ENCODE measurements at regions not wholly inside any gene's neighbourhood (a gene's known extent, or its start where the extent isn't known, plus 50 kb on each side); places are given as distances from the start of the nearest gene placed in this dataset.
A peak's percentile ranks its signal among the peaks of the same experiment; 100 is the strongest.
"Not testable (repeated sequence)": the region's sequence is repeated elsewhere in the genome, so short reads cannot be mapped to it uniquely, and the experiment has no call there.

GRCh38 chr3:140856905-140857304 lies 84.7 kb upstream of the SLC25A36 start:
- in situ Hi-C loops (cut with MboI; ENCODE audit: low pct_unique_long_range_greater_than_20kb in 2 of 9, low sequenced_read_pairs in 9 of 9, unreplicated experiment in 9 of 9): loop anchor here in 2 of 9 experiments (25.0 kb wide), 2 partner anchors 920 to 1420 kb away; partner anchors contain the start of gene CLSTN2 (in 2 of the 2)
- peak overlapping the region in 1 of 2 donors; percentile 28 for H3K27ac ChIP-seq
- peak in 5 of 8 experiments; percentile 53 to 96 (median 65) for ATAC-seq (replicated peaks in 6 of 8)
- H3K4me3 ChIP-seq: no peak overlapping the region
- peaks cover 0 to 4% of the 10 kb centered on the region in 2 donors for H3K4me1 ChIP-seq (replicated peaks in 1 of 2)
- whole genome bisulfite sequencing, 10 experiments: 40 to 100% (median 56%) methylated on average over 1 of the region's 1 CpG; no CpG with 5 or more reads in 7 of the 10 experiments

GRCh38 chr3:140857993-140858392 lies 83.6 kb upstream of the SLC25A36 start:
- 20 to 100% (median 82%) methylated on average over 2 of the region's 2 CpGs for WGBS, 10 experiments
- peaks cover 0 to 4% of the 10 kb centered on the region in 2 donors for H3K4me1 ChIP-seq (replicated peaks in 1 of 2)
- H3K27ac ChIP-seq: no peak overlapping the region
- peak in 1 of 8 experiments; percentile 22 for ATAC-seq (replicated peaks in 6 of 8)
- in situ Hi-C loops (cut with MboI; ENCODE audit: low pct_unique_long_range_greater_than_20kb in 2 of 9, low sequenced_read_pairs in 9 of 9, unreplicated experiment in 9 of 9): loop anchor here in 2 of 9 experiments (25.0 kb wide), 2 partner anchors 921 to 1421 kb away; partner anchors contain the start of gene CLSTN2 (in 2 of the 2)
- no peak overlapping the region for H3K4me3 ChIP-seq

DNA sequence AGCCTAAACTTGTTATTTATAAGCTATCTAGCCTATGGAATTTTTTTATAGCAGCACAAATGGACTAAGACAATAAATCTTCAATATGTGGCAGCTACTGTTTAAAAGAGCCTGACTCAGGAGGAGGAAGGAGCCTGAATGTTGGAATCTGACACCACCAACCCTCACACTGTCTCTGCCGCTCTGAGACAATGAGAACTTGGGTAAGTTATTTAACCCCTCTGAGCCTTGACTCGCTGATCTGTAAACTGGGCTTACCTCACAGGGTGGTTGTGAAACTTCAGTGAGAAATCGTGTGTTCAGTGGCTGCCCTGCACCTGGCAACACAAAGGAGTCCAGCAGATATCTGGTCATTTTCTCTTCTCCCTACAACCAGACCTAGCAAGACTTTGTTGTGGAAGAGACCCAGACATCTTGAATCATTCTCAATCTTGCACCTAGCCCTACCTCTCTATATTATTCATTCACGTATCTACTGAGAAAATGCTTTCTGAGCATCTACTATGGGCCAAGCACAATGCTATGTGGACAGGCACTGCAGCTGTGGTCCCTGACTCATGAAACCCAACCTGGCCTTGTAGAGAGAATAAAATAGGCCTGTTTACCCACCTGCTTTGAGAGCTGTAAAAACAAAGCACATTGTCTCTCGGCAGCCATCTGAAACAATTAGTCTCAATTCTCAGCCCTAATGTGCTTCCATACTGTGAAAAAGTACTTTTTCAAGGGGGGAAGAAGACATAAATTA lies 81.9 kb upstream of the SLC25A36 start:
- in situ Hi-C loops (cut with MboI; ENCODE audit: low pct_unique_long_range_greater_than_20kb in 2 of 9, low sequenced_read_pairs in 9 of 9, unreplicated experiment in 9 of 9): loop anchor here in 2 of 9 experiments (25.0 kb wide), 2 partner anchors 922 to 1422 kb away; partner anchors contain the start of gene CLSTN2 (in 2 of the 2)
- H3K4me3 ChIP-seq: no peak overlapping the region
- peaks cover 0 to 4% of the 10 kb centered on the region in 2 donors for H3K4me1 ChIP-seq (replicated peaks in 1 of 2)
- no peak for ATAC-seq (replicated peaks in 6 of 8)
- H3K27ac ChIP-seq: no peak overlapping the region
- WGBS, 10 experiments: 8 to 80% (median 59%) methylated on average over 1 to 5 of the region's 5 CpGs; no CpG with 5 or more reads in 1 of the 10 experiments

DNA sequence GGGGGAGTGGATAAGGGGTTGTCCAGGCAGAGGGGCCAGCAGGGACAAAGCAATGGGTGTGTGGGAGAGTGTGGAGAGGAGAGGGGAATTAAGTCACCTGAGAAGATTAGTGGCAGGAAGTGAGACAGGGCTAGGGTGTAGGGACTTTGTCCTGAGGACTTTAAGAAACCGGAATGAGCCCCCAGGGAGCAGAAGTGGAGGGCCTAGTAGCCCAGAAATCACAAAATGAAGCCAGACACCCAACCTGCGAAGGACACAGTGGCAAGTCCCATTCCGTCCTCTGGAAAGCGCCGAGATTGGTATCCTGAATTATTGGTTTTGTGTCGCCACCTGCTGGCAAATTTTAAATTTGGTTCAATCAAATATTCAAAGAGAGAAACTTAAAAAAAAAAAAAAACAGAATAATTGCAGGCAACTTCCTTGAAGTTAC lies 78.0 kb upstream of the SLC25A36 start:
- ATAC-seq (replicated peaks in 6 of 8): peak; percentile 59 to 87 (median 68)
- H3K4me3 ChIP-seq: no peak overlapping the region
- in situ Hi-C loops (cut with MboI; ENCODE audit: low pct_unique_long_range_greater_than_20kb in 2 of 9, low sequenced_read_pairs in 9 of 9, unreplicated experiment in 9 of 9): loop anchor here in 2 of 9 experiments (25.0 kb wide), 2 partner anchors 926 to 1426 kb away; partner anchors contain the start of gene CLSTN2 (in 2 of the 2)
- H3K4me1 ChIP-seq (replicated peaks in 1 of 2): no peaks in the 10 kb centered on the region
- WGBS, 10 experiments: 0 to 27% (median 0%) methylated on average over 1 to 6 of the region's 6 CpGs; no CpG with 5 or more reads in 1 of the 10 experiments
- no peak overlapping the region for H3K27ac ChIP-seq

GRCh38 chr3:140870351-140870750 lies 71.3 kb upstream of the SLC25A36 start:
- no peak overlapping the region for H3K4me3 ChIP-seq
- 0 to 100% (median 83%) methylated on average over 1 to 4 of the region's 4 CpGs; no CpG with 5 or more reads in 1 of the 10 experiments for WGBS, 10 experiments
- no peak for ATAC-seq (replicated peaks in 6 of 8)
- no peaks in the 10 kb centered on the region for H3K4me1 ChIP-seq (replicated peaks in 1 of 2)
- no peak overlapping the region for H3K27ac ChIP-seq
- in situ Hi-C loops (cut with MboI; ENCODE audit: low pct_unique_long_range_greater_than_20kb in 2 of 9, low sequenced_read_pairs in 9 of 9, unreplicated experiment in 9 of 9): loop anchor here in 2 of 9 experiments (25.0 kb wide), 2 partner anchors 933 to 1433 kb away; partner anchors contain the start of gene CLSTN2 (in 2 of the 2)

GRCh38 chr3:140871022-140871421 lies 70.6 kb upstream of the SLC25A36 start:
- Histone ChIP-seq H3K27ac (no peak overlapping the region), H3K4me1 (replicated peaks in 1 of 2) (no peaks in the 10 kb centered on the region), H3K4me3 (no peak overlapping the region)
- WGBS, 10 experiments: 0 to 83% (median 70%) methylated on average over 1 to 2 of the region's 2 CpGs; no CpG with 5 or more reads in 3 of the 10 experiments
- no peak for ATAC-seq (replicated peaks in 6 of 8)
- in situ Hi-C loops (cut with MboI; ENCODE audit: low pct_unique_long_range_greater_than_20kb in 2 of 9, low sequenced_read_pairs in 9 of 9, unreplicated experiment in 9 of 9): loop anchor here in 2 of 9 experiments (25.0 kb wide), 2 partner anchors 934 to 1434 kb away; partner anchors contain the start of gene CLSTN2 (in 2 of the 2)

DNA sequence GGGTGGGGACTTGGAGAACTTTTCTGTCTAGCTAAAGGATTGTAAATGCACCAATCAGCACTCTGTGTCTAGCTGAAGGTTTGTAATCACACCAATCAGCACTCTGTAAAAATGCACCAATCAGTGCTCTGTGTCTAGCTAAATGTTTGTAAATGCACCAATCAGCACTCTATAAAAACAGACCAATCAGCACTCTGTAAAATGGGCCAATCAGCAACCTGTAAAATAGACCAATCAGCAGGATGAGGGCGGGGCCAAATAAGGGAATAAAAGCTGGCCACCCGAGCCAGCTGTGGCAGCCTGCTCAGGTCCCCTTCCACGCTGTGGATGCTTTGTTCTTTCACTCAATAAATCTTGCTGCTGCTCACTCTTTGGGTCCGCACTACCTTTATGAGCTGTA lies 69.5 kb upstream of the SLC25A36 start:
- ATAC-seq (replicated peaks in 6 of 8); H3K4me1 ChIP-seq (replicated peaks in 1 of 2); H3K27ac ChIP-seq; H3K4me3 ChIP-seq: not testable (repeated sequence)
- in situ Hi-C loops (cut with MboI; ENCODE audit: low pct_unique_long_range_greater_than_20kb in 2 of 9, low sequenced_read_pairs in 9 of 9, unreplicated experiment in 9 of 9): loop anchor here in 2 of 9 experiments (25.0 kb wide), 2 partner anchors 935 to 1435 kb away; partner anchors contain the start of gene CLSTN2 (in 2 of the 2)
- 0 to 100% (median 58%) methylated on average over 1 to 3 of the region's 4 CpGs; no CpG with 5 or more reads in 5 of the 10 experiments for WGBS, 10 experiments

- Histone ChIP-seq H3K4me3 (no peak overlapping the region), H3K27ac (no peak overlapping the region), H3K4me1 (replicated peaks in 1 of 2) (no peaks in the 10 kb centered on the region)
- in situ Hi-C loops (cut with MboI; ENCODE audit: low pct_unique_long_range_greater_than_20kb in 2 of 9, low sequenced_read_pairs in 9 of 9, unreplicated experiment in 9 of 9): no loop called here
- 13 to 100% (median 75%) methylated on average over 1 to 4 of the region's 4 CpGs; no CpG with 5 or more reads in 1 of the 10 experiments for WGBS, 10 experiments
- no peak for ATAC-seq (replicated peaks in 6 of 8)
Measured at GRCh38 chr3:140883428-140884040, 58.1 kb upstream of the SLC25A36 start.

DNA sequence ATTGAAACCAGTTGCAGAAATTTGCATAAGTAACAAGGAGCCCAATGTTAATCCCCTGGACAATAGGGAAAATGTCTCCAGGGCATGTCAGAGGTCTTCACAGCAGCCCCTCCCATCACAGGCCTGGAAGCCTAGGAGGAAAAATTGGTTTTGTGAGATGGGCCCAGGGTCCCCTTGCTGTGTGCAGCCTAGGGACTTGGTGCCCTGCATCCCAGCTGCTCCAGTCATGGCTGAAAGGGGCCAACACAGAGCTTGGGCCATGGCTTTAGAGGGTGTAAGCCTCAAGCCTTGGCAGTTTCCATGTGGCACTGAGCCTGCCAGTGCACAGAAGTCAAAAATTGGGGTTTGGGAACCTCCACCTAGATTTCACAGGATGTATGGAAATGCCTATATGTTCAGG lies 55.9 kb upstream of the SLC25A36 start:
- ATAC-seq (replicated peaks in 6 of 8); H3K4me1 ChIP-seq (replicated peaks in 1 of 2); in situ Hi-C loops (cut with MboI; ENCODE audit: low pct_unique_long_range_greater_than_20kb in 2 of 9, low sequenced_read_pairs in 9 of 9, unreplicated experiment in 9 of 9); H3K27ac ChIP-seq; H3K4me3 ChIP-seq: not testable (repeated sequence)

Data from motor neuron (in vitro differentiated cells).